GM04503 (cell line): ENCODE measurements at regions not wholly inside any gene's neighbourhood (a gene's known extent, or its start where the extent isn't known, plus 50 kb on each side); places are given as distances from the start of the nearest gene placed in this dataset.
"Not testable (repeated sequence)": the region's sequence is repeated elsewhere in the genome, so short reads cannot be mapped to it uniquely, and the experiment has no call there.

Experiments
- DNase-seq: peaks from one replicate; pipeline ENCODE4 v3.0.0-alpha.2; 2012; ENCODE audit warnings: low read depth

DNA sequence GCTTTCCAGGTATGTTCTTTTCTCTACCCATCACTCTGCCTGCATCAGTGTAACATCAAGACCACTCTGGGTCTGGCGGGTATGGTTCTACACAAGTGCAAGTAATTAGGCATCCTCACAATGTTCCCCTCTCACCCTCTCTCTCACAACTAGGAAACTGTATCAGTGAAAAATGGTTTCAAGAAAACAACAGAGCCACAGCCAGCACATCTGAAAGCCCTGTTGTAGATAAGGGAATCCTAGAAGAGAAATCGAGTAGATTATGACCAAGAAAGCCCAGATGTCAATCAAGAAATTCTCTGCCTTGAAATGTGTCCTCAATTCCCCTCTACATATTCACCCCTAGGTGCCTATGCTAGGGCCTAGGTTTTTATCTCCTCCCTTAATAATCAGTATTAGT, 281.3 kb upstream of the ANKRD50 start:
- DNase-seq: no peak

DNA sequence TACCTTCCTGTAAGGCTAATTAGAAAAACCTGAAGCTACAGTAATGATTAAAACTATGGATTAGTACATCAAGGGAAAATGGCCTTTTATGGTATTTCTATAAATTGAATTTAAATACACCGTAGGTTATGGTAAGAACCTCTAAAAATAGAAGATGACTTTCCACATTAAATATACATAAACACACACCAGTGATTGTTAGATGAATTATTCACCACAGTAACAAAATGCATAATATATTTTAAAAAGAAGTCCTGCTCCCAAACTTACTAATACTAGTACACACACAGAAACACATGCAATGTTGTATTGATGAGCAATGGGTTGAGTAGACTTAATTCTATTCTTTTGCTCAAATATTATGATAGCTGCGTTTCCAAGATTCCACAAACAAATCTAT, 277.9 kb upstream of the ANKRD50 start:
- no peak for DNase-seq

DNA sequence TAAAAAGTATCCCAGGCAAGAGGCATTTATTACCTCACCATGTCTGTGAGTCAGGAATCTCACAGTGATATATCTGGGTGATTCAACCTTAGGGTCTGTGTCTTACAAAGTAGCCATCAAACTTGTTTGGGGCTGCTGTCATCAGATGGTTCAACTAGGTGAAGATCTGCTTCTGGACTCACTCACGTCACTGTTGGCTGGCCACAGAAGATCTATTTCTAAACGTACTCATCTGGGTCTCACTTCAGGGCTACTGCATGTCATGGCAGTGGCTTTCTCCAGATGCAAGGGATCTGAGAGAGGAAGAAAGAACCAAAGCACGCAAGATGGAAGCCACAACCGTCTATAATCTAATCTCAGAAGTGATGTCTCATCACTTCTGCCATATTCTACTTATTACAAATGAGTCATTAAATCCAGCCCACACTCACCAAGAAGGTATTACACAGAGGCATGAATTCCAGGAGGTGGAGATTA, 267.8 kb upstream of the ANKRD50 start:
- peak; percentile 38 for DNase-seq

DNA sequence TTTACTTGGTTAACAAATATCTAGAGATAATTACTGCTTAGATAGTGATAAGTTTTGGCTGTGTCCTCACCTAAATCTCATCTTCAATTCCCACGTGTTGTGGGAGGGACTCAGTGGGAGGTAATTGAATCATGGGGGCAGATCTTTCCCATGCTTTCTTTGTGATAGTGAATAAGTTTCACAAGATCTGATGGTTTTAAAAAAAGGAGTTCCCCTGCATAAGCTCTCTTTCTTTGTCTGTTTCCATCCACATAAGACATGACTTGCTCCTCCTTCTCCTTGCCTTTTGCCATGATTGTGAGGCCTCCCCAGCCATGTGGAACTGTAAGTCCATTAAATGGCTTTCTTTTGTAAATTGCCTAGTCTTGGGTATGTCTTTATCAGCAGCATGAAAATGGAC, 266.0 kb upstream of the ANKRD50 start:
- DNase-seq: not testable (repeated sequence)

DNA sequence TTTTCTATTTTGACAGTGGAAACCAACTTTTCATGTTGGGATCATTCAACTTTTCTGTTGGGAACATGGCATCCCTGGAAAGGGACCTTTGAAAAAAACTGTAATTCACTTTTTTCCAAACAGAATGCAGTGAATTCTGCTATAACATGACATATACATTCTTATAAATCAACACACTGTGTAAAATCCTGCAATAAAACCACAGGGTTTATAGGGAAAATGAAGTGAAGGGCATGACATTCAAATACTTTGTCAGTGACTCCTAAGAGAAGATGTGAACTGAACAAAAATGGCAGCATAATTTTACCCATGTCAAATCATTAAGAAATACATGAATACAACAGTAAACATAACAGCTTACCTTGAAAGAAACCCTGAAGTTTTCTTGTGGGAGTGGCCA, 264.5 kb upstream of the ANKRD50 start:
- no peak for DNase-seq

DNA sequence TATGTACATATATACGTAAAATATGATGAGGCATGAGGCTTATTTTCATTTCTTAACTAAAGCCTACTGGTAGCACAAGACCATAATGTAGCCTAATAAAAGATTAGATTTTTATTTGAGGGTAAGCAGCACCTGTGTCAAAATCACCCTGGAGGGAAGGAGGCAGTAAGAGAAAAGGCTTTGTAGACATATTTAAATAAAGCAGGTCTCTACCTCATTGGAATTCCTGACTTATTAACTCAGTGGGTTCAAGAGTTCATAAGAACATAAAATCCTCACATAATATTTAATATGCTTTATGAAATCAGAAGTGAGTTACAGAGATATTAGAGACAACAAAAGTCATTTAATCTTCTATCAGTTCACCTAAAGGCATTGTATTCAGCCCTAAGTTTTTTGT, 261.6 kb upstream of the ANKRD50 start:
- no peak for DNase-seq

DNA sequence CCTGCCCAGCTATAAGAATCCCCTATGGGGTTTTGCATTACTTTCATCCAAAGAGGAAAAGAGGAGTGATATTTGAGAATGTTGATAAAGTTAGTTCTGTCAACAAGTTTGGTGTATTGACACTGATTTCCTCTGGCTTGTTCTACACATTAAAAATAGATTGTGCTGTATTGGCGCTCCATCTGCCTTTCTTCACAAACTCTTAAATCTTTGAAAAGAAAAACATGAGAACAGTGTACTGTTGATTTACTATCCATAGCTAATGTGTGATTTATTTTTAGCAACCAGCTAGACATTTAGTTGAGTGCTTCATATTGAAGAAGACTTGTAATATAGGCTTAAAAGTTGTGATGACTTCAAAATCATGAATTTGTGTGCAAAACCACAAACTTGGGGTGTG, 261.2 kb upstream of the ANKRD50 start:
- DNase-seq: no peak

DNA sequence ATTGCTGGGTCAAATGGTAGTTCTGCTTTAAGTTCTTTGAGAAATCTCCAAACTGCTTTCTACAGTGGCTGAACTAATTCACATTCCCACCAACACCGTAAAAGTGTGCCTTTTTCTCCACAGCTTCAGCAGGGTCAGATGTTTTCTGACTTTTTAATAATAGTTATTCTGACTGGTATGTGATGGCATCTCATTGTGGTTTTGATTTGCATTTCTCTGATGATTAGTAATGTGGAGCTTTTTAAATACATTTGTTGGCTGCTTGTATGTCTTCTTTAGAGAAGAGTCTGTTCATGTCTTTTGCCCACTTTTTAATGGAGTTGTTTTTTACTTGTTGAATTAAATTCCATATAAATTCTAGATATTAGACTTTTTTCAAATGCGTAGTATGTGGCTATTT, 257.5 kb upstream of the ANKRD50 start:
- DNase-seq: peak; percentile 48

DNA sequence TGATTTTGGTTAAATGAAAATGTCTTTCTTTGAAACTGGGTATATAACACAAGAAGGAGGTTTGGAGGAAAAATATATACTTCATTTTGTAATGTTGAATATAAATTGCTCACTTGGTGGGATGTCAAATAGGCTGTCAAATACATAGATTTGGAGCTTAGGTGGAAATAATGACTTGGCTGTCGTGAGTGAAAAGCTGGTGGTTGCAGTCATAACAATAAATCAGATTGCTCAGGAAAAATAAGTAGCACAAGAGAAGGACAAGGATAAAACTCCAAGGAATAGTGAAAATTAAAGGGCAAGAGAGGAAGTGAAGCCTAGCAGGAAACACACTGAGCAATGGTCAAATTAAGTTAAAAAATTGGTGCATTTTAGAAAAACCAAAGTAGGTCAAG, 253.0 kb upstream of the ANKRD50 start:
- no peak for DNase-seq

DNA sequence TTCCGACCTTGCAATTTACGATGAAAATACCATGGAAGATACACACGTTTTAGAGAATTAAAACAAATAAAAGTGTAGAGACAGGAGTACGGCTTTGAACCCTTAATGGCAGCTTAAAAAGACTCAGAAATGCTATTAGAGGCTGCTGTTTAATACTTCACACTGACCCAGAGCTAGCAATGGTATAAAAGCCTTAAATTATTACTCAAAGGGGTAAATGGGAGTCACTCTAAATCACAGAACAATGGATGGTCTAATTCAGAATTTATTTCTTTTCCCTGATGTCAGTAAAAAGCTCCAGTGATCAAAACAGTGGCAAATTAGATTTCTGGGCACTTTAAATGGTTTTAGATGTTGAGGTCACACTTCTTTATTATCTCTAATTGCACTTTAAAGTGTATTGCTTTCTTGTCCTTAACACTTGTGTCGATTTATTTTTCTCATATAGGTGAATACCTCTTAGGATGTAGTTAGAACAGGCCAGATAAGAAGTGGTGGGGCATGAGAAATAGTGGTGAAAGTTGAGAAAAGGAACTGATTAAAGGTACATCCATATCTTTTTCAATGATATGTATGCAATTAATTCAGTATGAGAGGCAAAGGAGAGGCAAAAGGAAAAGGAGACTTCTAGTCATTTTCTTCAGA, 252.4 kb upstream of the ANKRD50 start:
- no peak for DNase-seq

DNA sequence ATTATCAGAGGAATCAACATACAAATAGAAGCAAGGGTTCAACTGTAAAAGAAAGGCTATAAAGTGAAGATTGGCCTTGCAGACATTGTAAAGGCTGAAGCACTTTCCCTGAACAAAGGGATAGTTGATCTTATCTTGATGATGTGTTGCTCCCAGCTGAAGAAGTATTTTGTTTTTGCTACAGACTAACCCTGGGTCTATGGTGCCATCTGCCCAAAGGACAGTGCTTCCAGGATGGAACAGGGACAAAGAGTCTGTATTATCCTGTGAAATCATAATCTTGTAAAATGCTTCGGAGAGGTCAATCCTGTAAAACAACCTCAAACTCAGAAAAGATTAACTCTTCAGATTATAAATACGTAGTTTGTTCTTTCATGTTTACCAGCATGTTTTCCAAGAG, 251.7 kb upstream of the ANKRD50 start:
- DNase-seq: no peak

DNA sequence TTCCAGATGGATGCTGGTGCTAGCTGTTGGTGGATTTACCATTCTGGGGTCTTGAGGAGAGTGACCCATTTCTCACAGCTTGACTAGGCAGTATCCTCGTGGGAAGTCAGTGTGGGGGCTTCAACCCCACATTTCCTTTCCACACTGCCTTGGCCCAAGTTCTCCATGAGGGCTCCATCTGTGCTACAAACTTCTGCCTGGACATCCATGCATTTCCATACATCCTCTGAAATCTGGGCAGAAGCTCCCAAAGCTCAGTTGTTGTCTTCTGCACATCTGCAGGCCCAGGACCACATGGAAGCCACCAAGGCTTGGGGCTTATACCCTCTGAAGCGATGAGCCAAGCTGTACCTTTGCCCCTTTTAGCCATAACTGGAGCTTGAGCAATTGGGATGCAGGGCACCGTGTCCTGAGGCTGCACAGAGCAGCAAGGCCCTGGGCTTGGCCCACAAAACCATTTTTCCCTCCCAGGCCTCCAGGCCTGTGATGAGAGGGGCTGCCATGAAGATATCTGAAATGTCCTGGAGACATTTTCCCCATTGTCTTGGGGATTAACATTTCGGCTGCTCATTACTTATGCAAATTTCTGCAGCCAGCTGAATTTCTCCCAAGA, 248.7 kb upstream of the ANKRD50 start:
- DNase-seq: no peak

DNA sequence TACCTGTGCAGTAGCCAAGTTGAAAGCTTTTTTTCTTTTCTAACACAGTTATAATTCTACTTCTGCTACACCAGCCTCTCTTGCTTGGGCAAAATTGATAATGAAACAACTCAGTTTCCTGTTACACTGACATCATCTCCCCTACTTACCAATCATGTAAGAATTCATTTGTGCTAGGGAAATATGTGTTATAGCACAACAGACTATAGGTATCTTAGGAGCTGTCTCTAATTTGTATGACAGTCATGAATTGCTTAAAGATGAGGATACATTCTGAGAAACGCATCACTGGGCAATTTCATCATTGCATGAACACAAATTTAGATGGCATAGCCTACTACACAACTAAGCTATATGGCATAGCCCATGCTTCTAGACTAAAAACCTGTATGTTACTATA, 246.3 kb upstream of the ANKRD50 start:
- no peak for DNase-seq

DNA sequence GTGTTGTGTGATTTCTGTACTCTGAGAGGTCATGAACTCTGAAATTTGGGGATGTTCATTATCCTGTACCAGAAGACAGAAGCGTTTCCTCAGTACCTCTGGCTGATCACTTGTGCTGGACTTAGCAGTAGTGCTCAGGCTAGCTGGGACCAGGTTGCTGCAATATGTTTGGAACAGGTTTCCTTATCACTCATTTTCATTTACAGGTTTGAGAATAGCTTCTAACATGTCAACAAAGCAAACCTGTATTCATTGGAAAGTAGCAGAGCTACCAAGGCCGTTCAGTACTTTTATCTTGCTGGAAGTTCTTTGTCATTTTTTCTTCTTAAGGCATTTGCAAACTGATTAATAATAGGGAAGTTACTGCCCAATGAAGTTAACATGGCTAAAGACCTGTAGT, 242.9 kb upstream of the ANKRD50 start:
- no peak for DNase-seq

DNA sequence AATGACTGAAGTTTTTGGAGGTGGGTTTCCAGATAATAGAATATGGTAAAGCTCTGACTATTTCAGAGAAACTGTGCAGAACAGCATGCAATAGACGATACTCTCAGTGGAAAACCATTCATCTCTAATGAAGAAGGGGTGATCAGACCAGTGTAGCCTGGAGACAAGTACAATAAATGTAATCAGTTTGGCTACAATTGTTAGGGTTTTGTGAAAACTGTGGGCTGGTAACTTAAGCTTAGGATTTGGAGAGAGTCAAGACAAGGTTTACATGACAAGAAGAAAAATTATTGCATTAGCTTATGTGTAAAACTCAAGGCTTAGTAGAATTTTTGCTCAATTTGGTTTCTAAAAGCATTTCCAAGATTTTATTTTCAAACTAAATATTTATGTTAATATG, 241.5 kb upstream of the ANKRD50 start:
- DNase-seq: no peak

DNA sequence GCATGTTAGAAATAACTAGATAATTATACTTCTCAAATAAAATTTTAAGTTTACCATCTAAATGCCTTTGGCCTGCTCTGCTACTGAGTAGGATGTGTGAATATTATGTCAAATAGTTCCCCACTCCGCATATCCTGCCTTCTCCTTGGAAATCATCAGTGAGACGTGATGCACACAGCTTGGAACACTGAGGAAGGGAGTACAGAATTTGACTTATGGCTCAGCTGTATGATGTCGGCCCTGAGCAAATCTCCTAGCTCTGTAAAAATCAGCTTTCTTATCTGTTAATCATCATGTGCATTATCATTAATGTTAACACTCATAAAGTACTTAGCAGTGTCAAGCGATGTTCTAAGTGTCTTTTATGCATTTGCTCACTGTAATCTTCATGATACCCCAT, 241.0 kb upstream of the ANKRD50 start:
- DNase-seq: no peak

DNA sequence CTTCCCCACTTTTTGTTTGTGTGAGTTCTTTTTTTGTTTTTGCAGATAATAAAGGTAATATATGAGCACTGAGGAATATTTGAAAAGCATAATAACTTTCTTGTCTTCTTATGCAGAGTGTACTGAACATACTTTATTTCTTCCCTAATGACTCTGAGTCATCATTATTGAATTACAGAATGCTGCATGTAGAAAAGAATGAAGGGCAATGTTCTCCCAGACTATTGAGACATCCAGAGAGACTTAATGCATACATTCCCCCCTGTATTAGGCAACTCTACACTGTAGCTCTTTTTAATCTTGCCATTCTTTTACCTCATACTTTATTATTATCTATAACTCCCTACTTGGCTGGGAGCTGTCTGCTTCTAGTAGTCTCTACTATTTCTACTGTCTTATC, 240.5 kb upstream of the ANKRD50 start:
- DNase-seq: peak; percentile 34

DNA sequence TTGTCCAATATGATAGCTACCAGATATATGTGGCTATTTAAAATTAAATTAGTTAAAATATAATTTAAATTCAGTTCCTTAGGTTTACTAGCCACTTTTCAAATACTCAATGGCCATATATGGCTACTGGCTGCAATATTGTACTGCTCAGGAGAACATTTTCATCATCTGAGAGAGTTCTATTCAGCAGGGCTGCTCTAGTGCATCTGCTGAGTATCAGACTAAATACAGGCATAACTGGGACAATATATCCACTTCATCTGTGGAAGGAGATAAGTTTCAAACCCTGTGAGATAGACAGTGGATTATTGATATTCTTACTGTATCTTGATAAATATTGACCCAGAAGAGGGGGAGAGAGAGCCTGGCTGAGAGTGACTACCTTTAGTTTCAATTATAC, 240.1 kb upstream of the ANKRD50 start:
- DNase-seq: no peak

DNA sequence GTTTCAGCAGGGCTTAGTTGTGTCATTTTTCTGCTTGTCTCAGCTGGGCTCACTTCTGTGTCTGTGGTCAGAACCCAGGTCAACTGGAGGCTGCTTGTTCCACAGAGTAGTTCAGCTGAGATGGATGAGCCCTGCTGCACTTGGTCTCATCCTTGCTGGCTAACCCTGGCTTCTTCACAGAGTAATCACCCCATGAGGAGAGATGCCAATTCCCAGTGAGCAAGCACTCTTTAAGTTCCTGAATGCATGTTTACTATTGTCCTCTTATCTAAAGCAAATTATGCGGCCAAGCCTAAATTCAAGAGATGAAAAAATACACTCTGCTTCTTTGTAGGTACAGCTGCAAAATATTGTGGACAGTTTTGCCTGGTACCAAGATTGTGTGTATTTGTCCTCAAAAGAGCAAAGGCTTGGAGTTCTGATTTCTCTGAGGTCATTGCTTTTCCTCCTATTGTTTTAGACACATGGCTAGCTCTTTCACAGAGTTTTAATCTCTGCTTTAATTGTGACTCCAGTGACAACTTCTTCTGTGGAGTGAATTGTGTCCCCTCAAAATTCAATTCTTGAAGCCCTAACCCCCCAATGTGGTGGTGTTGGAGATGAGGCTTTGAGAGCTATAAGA, 236.6 kb upstream of the ANKRD50 start:
- DNase-seq: no peak

DNA sequence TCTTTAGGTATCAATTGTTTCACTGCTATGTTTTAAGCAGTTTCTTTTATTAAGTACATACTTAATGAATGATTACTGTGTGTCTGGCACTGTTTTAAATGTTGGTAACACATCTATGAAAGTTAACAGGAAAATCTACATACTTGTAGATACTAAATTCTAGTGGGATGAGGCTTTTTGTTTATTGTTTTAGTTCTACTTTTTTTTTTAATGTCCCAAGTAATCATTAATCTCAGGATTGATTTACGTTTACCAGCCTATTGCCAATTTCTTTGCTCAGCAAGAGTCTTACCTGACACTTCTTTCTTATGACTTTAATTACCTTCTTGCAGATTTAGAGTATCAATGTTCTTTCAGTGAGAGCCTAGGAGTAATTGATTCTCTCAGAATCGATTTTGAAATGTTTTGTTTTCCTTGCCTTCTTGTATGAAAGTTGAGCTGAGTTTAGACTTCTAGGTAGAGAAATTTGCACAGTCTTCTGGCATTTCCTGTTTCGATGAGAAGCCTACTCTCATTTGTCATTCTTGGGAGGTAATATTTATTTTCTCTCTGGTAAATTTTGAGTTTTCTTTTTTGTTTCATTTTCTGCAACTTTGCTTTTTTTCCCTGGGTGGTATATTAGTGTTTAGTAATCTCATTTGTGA, 235.2 kb upstream of the ANKRD50 start:
- no peak for DNase-seq

DNA sequence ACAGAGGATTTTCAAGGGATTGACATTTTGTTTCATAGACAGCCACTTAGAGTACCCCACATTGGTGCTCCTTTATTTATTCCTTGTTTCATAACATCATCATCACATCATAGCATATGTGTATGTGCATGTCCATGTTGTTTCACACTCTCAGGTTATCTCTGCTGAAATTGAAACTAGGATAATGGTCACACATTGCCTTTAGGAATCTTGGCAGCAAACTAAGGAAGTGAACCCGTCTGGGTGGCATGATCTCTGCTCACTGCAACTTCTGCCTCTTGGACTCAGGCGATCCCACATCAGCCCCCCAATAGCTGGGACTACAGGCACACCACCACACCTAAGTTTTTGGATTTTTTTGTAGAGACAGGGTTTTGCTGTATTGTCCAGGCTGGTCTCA, 234.2 kb upstream of the ANKRD50 start:
- no peak for DNase-seq

DNA sequence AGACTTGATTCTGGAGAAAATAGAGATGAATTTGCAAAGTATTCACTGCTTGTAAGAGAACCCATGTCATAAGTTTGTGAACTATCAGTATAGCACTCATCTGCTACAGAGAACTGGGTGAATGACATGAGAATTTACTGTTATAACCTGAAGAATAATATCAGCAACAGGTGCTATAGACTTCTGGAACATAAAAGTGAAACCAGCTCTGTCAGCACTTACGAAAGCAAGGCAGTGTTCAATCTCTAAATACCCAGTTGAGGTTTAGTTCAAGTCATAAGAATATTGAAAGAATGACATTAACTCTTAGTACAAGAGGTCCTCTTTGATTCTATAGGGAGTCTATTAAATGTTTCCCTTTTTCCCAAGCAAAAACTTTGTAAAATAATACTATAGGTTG, 232.9 kb upstream of the ANKRD50 start:
- DNase-seq: no peak

DNA sequence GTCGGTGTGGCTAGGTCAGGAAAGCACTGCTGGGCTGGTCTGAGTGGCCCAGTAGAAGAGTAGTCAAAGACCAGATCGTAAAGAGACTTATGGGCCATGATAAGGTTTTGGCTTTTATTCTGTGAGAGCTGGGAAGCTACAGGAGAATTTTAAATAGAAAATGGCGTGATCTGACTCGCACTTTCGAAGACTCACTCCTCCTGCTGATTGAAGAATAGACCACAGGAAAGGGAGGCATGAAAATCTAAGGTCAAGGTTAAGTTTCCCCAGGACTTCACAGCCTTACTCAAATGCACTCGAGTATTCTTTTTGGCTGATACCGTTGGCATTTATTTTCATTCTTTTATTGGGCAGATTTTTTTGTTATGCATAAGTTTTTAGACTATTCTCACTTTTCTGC, 231.4 kb upstream of the ANKRD50 start:
- DNase-seq: no peak
